GM13977 (cell line): ENCODE measurements at regions not wholly inside any gene's neighbourhood (a gene's known extent, or its start where the extent isn't known, plus 50 kb on each side); places are given as distances from the start of the nearest gene placed in this dataset.

Experiments
- DNase-seq: peaks from one replicate; pipeline ENCODE4 v3.0.0; 2012; ENCODE audit warnings: low spot score
- CTCF ChIP-seq: IDR thresholded peaks from 2 replicates; pipeline ENCODE4 v1.5.1; 2012; ENCODE audit warnings: mild to moderate bottlenecking, control low read depth; ENCODE audit not compliant: insufficient read depth; ENCODE audit errors: extremely low read depth, missing control alignments
- in situ Hi-C: fragments of 300-500 bp; cut with MboI; formaldehyde crosslinking; loops from one replicate; pipeline ENCODE4 v1.12.0; 2022; ENCODE audit warnings: low sequenced_read_pairs, low pct_unique_long_range_greater_than_20kb, mixed read lengths, inconsistent platforms; ENCODE audit not compliant: unreplicated experiment

GRCh38 chr21:14737284-14737691 is 191.2 kb upstream of the SAMSN1 start:
- in situ Hi-C loops: loop anchor here (25.0 kb wide), 2 partner anchors 100 to 750 kb away; no protein-coding TSS in a partner anchor
- TF ChIP-seq CTCF: no peak

GRCh38 chr21:14736672-14737071 is 190.6 kb upstream of the SAMSN1 start:
- TF ChIP-seq CTCF: no peak
- in situ Hi-C loops: loop anchor here (25.0 kb wide), 2 partner anchors 101 to 751 kb away; no protein-coding TSS in a partner anchor
- DNase-seq: no peak

More at GRCh38 chr21:14737284-14737691, 191.2 kb upstream of the SAMSN1 start:
- no peak for DNase-seq

- in situ Hi-C loops: loop anchor here (25.0 kb wide), 2 partner anchors 101 to 751 kb away; no protein-coding TSS in a partner anchor
- peak; percentile 9 for DNase-seq
- no peak for TF ChIP-seq CTCF
Measured at GRCh38 chr21:14736162-14736561, 190.0 kb upstream of the SAMSN1 start.

- no peak for TF ChIP-seq CTCF
- in situ Hi-C loops: loop anchor here (5.0 to 25.0 kb wide), 3 partner anchors 38 to 752 kb away; no protein-coding TSS in a partner anchor
- no peak for DNase-seq
Measured at GRCh38 chr21:14734833-14735232, 188.7 kb upstream of the SAMSN1 start.

- no peak for DNase-seq
- TF ChIP-seq CTCF: no peak
- in situ Hi-C loops: loop anchor here (5.0 to 25.0 kb wide), 3 partner anchors 37 to 753 kb away; no protein-coding TSS in a partner anchor
Measured at GRCh38 chr21:14734191-14734590, 188.1 kb upstream of the SAMSN1 start.

- no peak for TF ChIP-seq CTCF
- no peak for DNase-seq
- in situ Hi-C loops: loop anchor here (25.0 kb wide), 2 partner anchors 112 to 762 kb away; no protein-coding TSS in a partner anchor
Measured at GRCh38 chr21:14725219-14725618, 179.1 kb upstream of the SAMSN1 start.

GRCh38 chr21:14722841-14723483 is 176.8 kb upstream of the SAMSN1 start:
- in situ Hi-C loops: no loop called here

More at GRCh38 chr21:14722841-14723483, 176.8 kb upstream of the SAMSN1 start:
- DNase-seq: no peak
- no peak for TF ChIP-seq CTCF
